ENCODE measurements at regions not wholly inside any gene's neighbourhood (a gene's known extent, or its start where the extent isn't known, plus 50 kb on each side); places are given as distances from the start of the nearest gene placed in this dataset.

DNA sequence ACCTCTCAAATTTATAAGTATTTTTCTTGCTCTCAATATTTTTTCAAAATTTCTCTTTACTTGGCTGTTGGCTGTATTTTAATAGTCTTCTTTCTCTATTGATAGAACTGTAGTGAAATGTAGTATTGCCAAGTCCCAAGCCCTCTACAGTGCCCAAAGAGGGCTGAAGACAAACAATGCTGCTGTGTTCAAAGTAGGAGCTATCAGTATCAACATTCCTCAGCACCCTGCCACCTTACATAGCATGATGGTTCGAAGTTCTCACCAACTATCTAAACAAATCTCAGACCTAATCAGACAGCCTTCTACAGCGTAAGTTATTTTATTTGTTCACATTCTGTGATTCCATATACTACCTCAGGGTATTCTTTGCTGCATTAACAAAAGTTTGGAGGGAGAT, 99.1 kb upstream of the ADAD1 start:
- TF ChIP-seq, protein P1, sequence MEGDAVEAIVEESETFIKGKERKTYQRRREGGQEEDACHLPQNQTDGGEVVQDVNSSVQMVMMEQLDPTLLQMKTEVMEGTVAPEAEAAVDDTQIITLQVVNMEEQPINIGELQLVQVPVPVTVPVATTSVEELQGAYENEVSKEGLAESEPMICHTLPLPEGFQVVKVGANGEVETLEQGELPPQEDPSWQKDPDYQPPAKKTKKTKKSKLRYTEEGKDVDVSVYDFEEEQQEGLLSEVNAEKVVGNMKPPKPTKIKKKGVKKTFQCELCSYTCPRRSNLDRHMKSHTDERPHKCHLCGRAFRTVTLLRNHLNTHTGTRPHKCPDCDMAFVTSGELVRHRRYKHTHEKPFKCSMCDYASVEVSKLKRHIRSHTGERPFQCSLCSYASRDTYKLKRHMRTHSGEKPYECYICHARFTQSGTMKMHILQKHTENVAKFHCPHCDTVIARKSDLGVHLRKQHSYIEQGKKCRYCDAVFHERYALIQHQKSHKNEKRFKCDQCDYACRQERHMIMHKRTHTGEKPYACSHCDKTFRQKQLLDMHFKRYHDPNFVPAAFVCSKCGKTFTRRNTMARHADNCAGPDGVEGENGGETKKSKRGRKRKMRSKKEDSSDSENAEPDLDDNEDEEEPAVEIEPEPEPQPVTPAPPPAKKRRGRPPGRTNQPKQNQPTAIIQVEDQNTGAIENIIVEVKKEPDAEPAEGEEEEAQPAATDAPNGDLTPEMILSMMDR (IDR thresholded peaks at IDR 0.05), result no peak
- no peak for TF ChIP-seq POLR2A (IDR thresholded peaks at IDR 0.05)
- WGBS, 2 donors, result 94 to 97% methylated on average over 2 of the region's 2 CpGs
- ATAC-seq, result no peak
- no peaks in the 10 kb centered on the region for H3K4me1 ChIP-seq
- H3K4me3 ChIP-seq, result no peak overlapping the region
- H3K27ac ChIP-seq, result no peak overlapping the region
- peaks cover 2% of the 10 kb centered on the region in 2 donors for H3K36me3 ChIP-seq (replicated peaks in 1 of 2; ENCODE audit: insufficient read depth in 1 of 2, low read depth in 2 of 2)
- intact Hi-C loops (cut with DNase I), result no loop called here
- no peak for DNase-seq
- H3K27me3 ChIP-seq, result no peaks in the 10 kb centered on the region
- no peaks in the 10 kb centered on the region for H3K9me3 ChIP-seq

DNA sequence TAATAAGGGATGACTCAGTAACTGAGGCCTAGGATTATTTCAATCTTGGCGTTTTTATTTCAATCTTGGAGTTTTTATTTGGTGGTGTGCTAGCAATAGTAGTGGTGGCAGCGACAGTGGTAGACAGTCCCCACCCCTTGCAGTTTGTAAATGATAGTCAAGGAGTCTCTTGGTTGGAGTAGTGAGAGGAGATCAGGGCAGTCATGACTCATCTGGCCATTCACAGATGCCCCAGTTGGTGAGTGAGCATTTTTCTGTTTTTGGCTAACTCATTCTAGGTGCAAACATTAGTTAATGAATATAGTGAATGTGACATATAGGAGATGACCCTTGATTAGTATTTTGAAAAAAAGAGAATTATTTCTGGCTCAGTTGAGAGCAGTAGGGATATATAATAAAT, 93.5 kb upstream of the ADAD1 start:
- WGBS, 2 donors, result 93 to 97% methylated on average over 2 of the region's 2 CpGs
- Histone ChIP-seq H3K27ac (no peak overlapping the region), H3K9me3 (no peaks in the 10 kb centered on the region), H3K4me3 (no peak overlapping the region), H3K27me3 (no peaks in the 10 kb centered on the region), H3K4me1 (no peaks in the 10 kb centered on the region), H3K36me3 (replicated peaks in 1 of 2; ENCODE audit: insufficient read depth in 1 of 2, low read depth in 2 of 2) (peaks cover 0 to 4% of the 10 kb centered on the region in 2 donors)
- DNase-seq, result no peak
- TF ChIP-seq POLR2A (IDR thresholded peaks at IDR 0.05), result no peak
- TF ChIP-seq, protein P1 (IDR thresholded peaks at IDR 0.05), result no peak
- intact Hi-C loops (cut with DNase I), result no loop called here
- ATAC-seq, result no peak

DNA sequence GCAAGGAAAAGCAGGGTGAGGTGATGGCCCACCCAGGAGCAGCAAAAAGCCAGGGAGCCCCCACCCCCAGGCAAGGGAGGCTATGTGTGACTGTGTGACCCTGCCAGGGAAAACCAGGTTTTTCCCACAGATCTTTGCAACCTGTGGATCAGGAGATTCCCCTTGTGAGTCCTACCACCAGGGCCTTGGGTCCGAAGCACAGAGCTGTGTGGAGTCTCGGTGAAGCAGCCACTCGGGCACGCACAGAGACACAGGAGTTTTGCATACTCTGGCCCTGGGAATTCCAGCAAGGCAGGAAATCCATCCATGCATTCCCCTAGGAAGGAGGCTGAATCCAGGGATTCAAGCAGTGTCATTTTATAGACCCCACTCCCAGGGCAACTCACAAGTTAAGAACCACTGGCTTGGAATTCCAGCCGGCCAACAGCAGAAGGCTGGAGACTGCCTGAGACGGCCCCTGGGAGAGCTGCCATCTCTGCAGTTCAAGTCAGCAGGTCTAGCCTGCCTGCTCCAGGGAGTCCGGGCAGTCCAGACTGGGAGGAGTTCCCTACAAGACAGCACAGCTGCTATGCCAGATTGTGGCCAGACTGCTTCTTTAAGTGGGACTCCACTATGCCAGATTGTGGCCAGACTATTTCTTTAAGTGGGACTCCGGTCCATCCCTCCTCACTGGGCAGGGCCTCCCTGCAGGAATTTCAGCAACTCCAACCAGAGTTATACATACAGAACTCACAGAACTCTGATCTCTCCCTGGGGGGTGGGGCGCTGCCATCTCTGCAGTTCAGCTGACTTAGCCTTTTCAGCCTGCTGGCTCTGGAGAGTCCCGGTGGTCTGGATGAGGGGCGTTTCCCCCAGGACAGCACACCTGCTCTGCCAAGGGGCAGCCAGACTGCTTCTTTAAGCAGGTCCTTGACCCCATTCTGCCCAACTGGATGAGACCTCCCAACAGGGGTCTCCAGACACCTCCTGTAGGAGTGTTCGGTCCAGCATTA, 85.1 kb upstream of the ADAD1 start:
- Histone ChIP-seq H3K4me3 (no peak overlapping the region), H3K27ac (no peak overlapping the region), H3K36me3 (replicated peaks in 1 of 2; ENCODE audit: insufficient read depth in 1 of 2, low read depth in 2 of 2) (peaks cover 11% of the 10 kb centered on the region in 2 donors), H3K4me1 (no peaks in the 10 kb centered on the region), H3K9me3 (no peaks in the 10 kb centered on the region), H3K27me3 (no peaks in the 10 kb centered on the region)
- DNase-seq (no peak), ATAC-seq (no peak)
- no peak for TF ChIP-seq POLR2A (IDR thresholded peaks at IDR 0.05)
- TF ChIP-seq, protein P1 (IDR thresholded peaks at IDR 0.05), result no peak
- whole genome bisulfite sequencing, 2 donors, result 91 to 97% methylated on average over 6 to 12 of the region's 12 CpGs
- intact Hi-C loops (cut with DNase I), result no loop called here

DNA sequence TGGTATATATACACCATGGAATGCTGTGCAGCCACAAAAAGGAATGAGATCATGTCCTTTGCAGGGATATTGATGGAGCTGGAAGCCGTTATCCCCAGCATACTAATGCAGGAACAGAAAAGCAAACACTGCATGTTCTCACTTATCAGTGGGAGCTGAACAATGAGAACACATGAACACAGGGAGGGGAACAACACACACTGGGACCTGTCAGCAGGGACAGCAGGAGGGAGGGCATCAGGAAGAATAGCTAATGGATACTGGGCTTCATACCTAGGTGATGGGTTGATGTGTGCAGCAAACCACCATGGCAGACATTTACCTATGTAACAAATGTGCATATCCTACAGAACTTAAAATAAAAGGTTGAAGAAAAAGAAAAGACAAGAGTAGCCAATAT, 81.1 kb upstream of the ADAD1 start:
- DNase-seq (no peak), ATAC-seq (no peak)
- no peak for TF ChIP-seq POLR2A (IDR thresholded peaks at IDR 0.05)
- TF ChIP-seq, protein P1 (IDR thresholded peaks at IDR 0.05), result no peak
- Histone ChIP-seq H3K4me1 (no peaks in the 10 kb centered on the region), H3K36me3 (replicated peaks in 1 of 2; ENCODE audit: insufficient read depth in 1 of 2, low read depth in 2 of 2) (peaks cover 7 to 11% of the 10 kb centered on the region in 2 donors), H3K27ac (no peak overlapping the region), H3K9me3 (no peaks in the 10 kb centered on the region), H3K27me3 (no peaks in the 10 kb centered on the region), H3K4me3 (no peak overlapping the region)
- intact Hi-C loops (cut with DNase I), result no loop called here
- WGBS, 2 donors, result 84 to 85% methylated on average over 1 of the region's 1 CpG

DNA sequence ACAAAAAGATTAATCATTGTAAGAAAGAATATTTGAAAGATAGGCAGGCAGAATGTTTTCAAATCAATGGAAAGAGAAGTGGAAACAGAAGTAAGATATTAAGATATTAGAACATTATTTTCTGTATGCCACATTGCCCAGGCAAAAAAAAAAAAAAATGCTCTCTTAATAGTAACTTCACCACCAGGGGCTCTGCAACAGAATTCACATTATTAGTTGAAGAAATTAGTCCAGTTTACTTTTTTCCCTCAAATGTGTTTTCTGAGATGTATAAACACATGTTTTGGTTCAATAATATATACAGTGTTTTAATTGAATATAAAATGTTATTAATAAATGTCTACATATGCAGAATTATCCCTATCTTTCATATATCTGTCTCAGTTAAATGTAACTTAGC, 78.0 kb upstream of the ADAD1 start:
- H3K4me1 ChIP-seq, result no peaks in the 10 kb centered on the region
- TF ChIP-seq, protein P1 (IDR thresholded peaks at IDR 0.05), result no peak
- TF ChIP-seq POLR2A (IDR thresholded peaks at IDR 0.05), result no peak
- no peaks in the 10 kb centered on the region for H3K27me3 ChIP-seq
- ATAC-seq, result no peak
- H3K27ac ChIP-seq, result no peak overlapping the region
- DNase-seq, result no peak
- no peaks in the 10 kb centered on the region for H3K9me3 ChIP-seq
- H3K4me3 ChIP-seq, result no peak overlapping the region
- H3K36me3 ChIP-seq (replicated peaks in 1 of 2; ENCODE audit: insufficient read depth in 1 of 2, low read depth in 2 of 2), result no peaks in the 10 kb centered on the region
- intact Hi-C loops (cut with DNase I), result no loop called here

All from body of pancreas (tissue), 4 donors.